Activated CD4-positive, alpha-beta T cell treated with anti-CD3 and anti-CD28 coated beads, Interleukin-2, Interleukin-6, amounts not matched to agents 100 ng/mL and 50 ng/mL, durations not matched to agents 16 hours and 8 hours (primary cell): ENCODE measurements at regions not wholly inside any gene's neighbourhood (a gene's known extent, or its start where the extent isn't known, plus 50 kb on each side); places are given as distances from the start of the nearest gene placed in this dataset.
"Not testable (repeated sequence)": the region's sequence is repeated elsewhere in the genome, so short reads cannot be mapped to it uniquely, and the experiment has no call there.

Experiments
- DNase-seq: peaks from one replicate; pipeline ENCODE4 v3.0.0-alpha.2; 2020

- no peak for DNase-seq
Observed at GRCh38 chr20:2203436-2203835, 92.4 kb upstream of the TGM3 start.

GRCh38 chr20:2204021-2204420 lies 91.8 kb upstream of the TGM3 start:
- no peak for DNase-seq

- peak; percentile 75 for DNase-seq
Observed at GRCh38 chr20:2206957-2207769, 88.6 kb upstream of the TGM3 start.

GRCh38 chr20:2207770-2208097 lies 88.1 kb upstream of the TGM3 start:
- no peak for DNase-seq

GRCh38 chr20:2208897-2209296 lies 86.9 kb upstream of the TGM3 start:
- no peak for DNase-seq

GRCh38 chr20:2210646-2211552 lies 84.9 kb upstream of the TGM3 start:
- DNase-seq = no peak

GRCh38 chr20:2212456-2213015 lies 83.3 kb upstream of the TGM3 start:
- DNase-seq = no peak

- DNase-seq = no peak
Observed at GRCh38 chr20:2213401-2213800, 82.4 kb upstream of the TGM3 start.

GRCh38 chr20:2217857-2218539 lies 77.8 kb upstream of the TGM3 start:
- peak; percentile 20 for DNase-seq

- DNase-seq = no peak
Observed at GRCh38 chr20:2219481-2220006, 76.3 kb upstream of the TGM3 start.

- DNase-seq = no peak
Observed at GRCh38 chr20:2220298-2220697, 75.5 kb upstream of the TGM3 start.

- no peak for DNase-seq
Observed at GRCh38 chr20:2221921-2222320, 73.9 kb upstream of the TGM3 start.

GRCh38 chr20:2223558-2224367 lies 72.0 kb upstream of the TGM3 start:
- DNase-seq = no peak

- DNase-seq = no peak
Observed at GRCh38 chr20:2224368-2224639, 71.5 kb upstream of the TGM3 start.

- not testable (repeated sequence) for DNase-seq
Observed at GRCh38 chr20:2227285-2227684, 68.5 kb upstream of the TGM3 start.

- DNase-seq = no peak
Observed at GRCh38 chr20:2227861-2228260, 67.9 kb upstream of the TGM3 start.

- no peak for DNase-seq
Observed at GRCh38 chr20:2228926-2229325, 66.9 kb upstream of the TGM3 start.

GRCh38 chr20:2230726-2231488 lies 64.9 kb upstream of the TGM3 start:
- no peak for DNase-seq

- no peak for DNase-seq
Observed at GRCh38 chr20:2231701-2232100, 64.1 kb upstream of the TGM3 start.

GRCh38 chr20:2234598-2235191 lies 61.1 kb upstream of the TGM3 start:
- DNase-seq = no peak

GRCh38 chr20:2236256-2236655 lies 59.5 kb upstream of the TGM3 start:
- DNase-seq = no peak
